Karpas-422 (cell line): ENCODE measurements at regions not wholly inside any gene's neighbourhood (a gene's known extent, or its start where the extent isn't known, plus 50 kb on each side); places are given as distances from the start of the nearest gene placed in this dataset.

Experiments used
- DNase-seq: peaks from one replicate; pipeline ENCODE4 v3.0.0-alpha.2; 2015
- H2AFZ ChIP-seq: fragments of 200-600 bp; sonication (generic); 2 replicates; pipeline ENCODE4 v1.6.1; 2014; ENCODE audit warnings: antibody characterized with exemption, low read length, mixed read lengths
- H3K27ac ChIP-seq: fragments of 200-600 bp; sonication (generic); 2 replicates; pipeline ENCODE4 v1.5.1; 2014; ENCODE audit warnings: mild to moderate bottlenecking, low read length, moderate library complexity
- H3K27me3 ChIP-seq: fragments of 200-600 bp; sonication (generic); 2 replicates; pipeline ENCODE4 v1.6.1; 2014; ENCODE audit warnings: low read length, mixed read lengths
- H3K36me3 ChIP-seq: fragments of 200-600 bp; sonication (generic); 2 replicates; pipeline ENCODE4 v1.6.1; 2014; ENCODE audit warnings: low read length, mixed read lengths; ENCODE audit not compliant: insufficient read depth
- H3K4me1 ChIP-seq: fragments of 200-600 bp; sonication (generic); 2 replicates; pipeline ENCODE4 v1.6.1; 2014; ENCODE audit warnings: mild to moderate bottlenecking, low read length, mixed read lengths
- H3K4me2 ChIP-seq: fragments of 200-600 bp; sonication (generic); 2 replicates; pipeline ENCODE4 v1.6.1; 2014; ENCODE audit warnings: low read length, low read depth, mild to moderate bottlenecking; ENCODE audit not compliant: poor library complexity, severe bottlenecking
- H3K4me3 ChIP-seq: fragments of 200-600 bp; sonication (generic); 2 replicates; pipeline ENCODE4 v1.5.1; 2014; ENCODE audit warnings: mild to moderate bottlenecking, antibody characterized with exemption, low read length, mixed read lengths
- H3K79me2 ChIP-seq: fragments of 200-600 bp; sonication (generic); 2 replicates; pipeline ENCODE4 v1.6.1; 2014; ENCODE audit warnings: mild to moderate bottlenecking, low read length, mixed read lengths
- H3K9ac ChIP-seq: fragments of 200-600 bp; sonication (generic); 2 replicates; pipeline ENCODE4 v1.6.0; 2014; ENCODE audit warnings: low read length
- H3K9me2 ChIP-seq: fragments of 200-600 bp; sonication (generic), shearing (Covaris generic); replicated peaks from 2 replicates; pipeline ENCODE4 v1.6.0; 2014; ENCODE audit warnings: mild to moderate bottlenecking, low read length, moderate library complexity; ENCODE audit not compliant: insufficient read depth
- H3K9me3 ChIP-seq: fragments of 300-700, 200-600 bp; sonication (generic); 2 replicates; pipeline ENCODE4 v1.6.1; 2014; ENCODE audit warnings: low read length, mixed read lengths
- H4K20me1 ChIP-seq: fragments of 200-600 bp; sonication (generic); 2 replicates; pipeline ENCODE4 v1.6.1; 2014; ENCODE audit warnings: mild to moderate bottlenecking, antibody characterized with exemption, low read length, low read depth; ENCODE audit not compliant: insufficient read depth

GRCh38 chr4:37109756-37110155 is 134.8 kb upstream of the NWD2 start:
- Histone ChIP-seq H3K36me3 (no peaks in the 10 kb centered on the region), H2AFZ (no peak overlapping the region), H3K4me1 (no peaks in the 10 kb centered on the region), H3K4me2 (no peak overlapping the region), H3K9ac (no peak overlapping the region), H3K27ac (no peak overlapping the region), H3K79me2 (no peaks in the 10 kb centered on the region), H3K9me2 (no peaks in the 10 kb centered on the region), H4K20me1 (no peaks in the 10 kb centered on the region), H3K9me3 (no peaks in the 10 kb centered on the region), H3K27me3 (no peaks in the 10 kb centered on the region), H3K4me3 (no peak overlapping the region)
- DNase-seq: no peak

- Histone ChIP-seq H3K4me2 (no peak overlapping the region), H4K20me1 (no peaks in the 10 kb centered on the region), H3K4me3 (no peak overlapping the region)
Measured at GRCh38 chr4:37124800-37125199, 119.7 kb upstream of the NWD2 start.

GRCh38 chr4:37126051-37126450 is 118.5 kb upstream of the NWD2 start:
- H3K4me1 ChIP-seq: no peaks in the 10 kb centered on the region
- H2AFZ ChIP-seq: no peak overlapping the region
- no peaks in the 10 kb centered on the region for H4K20me1 ChIP-seq
- H3K9ac ChIP-seq: no peak overlapping the region
- H3K79me2 ChIP-seq: no peaks in the 10 kb centered on the region
- no peak overlapping the region for H3K4me3 ChIP-seq
- 0 out of 2 replicates have a peak, but pooled peaks cover 3% of the 10 kb centered on the region for H3K9me2 ChIP-seq
- no peak overlapping the region for H3K27ac ChIP-seq
- no peaks in the 10 kb centered on the region for H3K36me3 ChIP-seq
- no peak for DNase-seq
- H3K27me3 ChIP-seq: no peaks in the 10 kb centered on the region
- H3K4me2 ChIP-seq: no peak overlapping the region
- no peaks in the 10 kb centered on the region for H3K9me3 ChIP-seq

More at GRCh38 chr4:37124800-37125199, 119.7 kb upstream of the NWD2 start:
- H3K27me3 ChIP-seq: no peaks in the 10 kb centered on the region
- 0 out of 2 replicates have a peak, but pooled peaks cover 3% of the 10 kb centered on the region for H3K9me2 ChIP-seq
- H3K79me2 ChIP-seq: no peaks in the 10 kb centered on the region
- no peak overlapping the region for H2AFZ ChIP-seq
- H3K27ac ChIP-seq: no peak overlapping the region
- no peak for DNase-seq
- no peak overlapping the region for H3K9ac ChIP-seq
- no peaks in the 10 kb centered on the region for H3K36me3 ChIP-seq
- H3K4me1 ChIP-seq: no peaks in the 10 kb centered on the region
- H3K9me3 ChIP-seq: no peaks in the 10 kb centered on the region

- Histone ChIP-seq H3K27me3 (no peaks in the 10 kb centered on the region), H3K27ac (no peak overlapping the region), H4K20me1 (no peaks in the 10 kb centered on the region), H3K4me2 (no peak overlapping the region), H3K9me3 (no peaks in the 10 kb centered on the region), H3K4me3 (no peak overlapping the region), H3K4me1 (no peaks in the 10 kb centered on the region), H3K9ac (no peak overlapping the region), H3K9me2 (no peaks in the 10 kb centered on the region), H3K79me2 (no peaks in the 10 kb centered on the region), H2AFZ (no peak overlapping the region), H3K36me3 (no peaks in the 10 kb centered on the region)
- no peak for DNase-seq
Measured at GRCh38 chr4:37130465-37130864, 114.1 kb upstream of the NWD2 start.

GRCh38 chr4:37132351-37132974 is 112.1 kb upstream of the NWD2 start:
- H3K9me3 ChIP-seq: no peaks in the 10 kb centered on the region
- H3K79me2 ChIP-seq: no peaks in the 10 kb centered on the region
- H4K20me1 ChIP-seq: no peaks in the 10 kb centered on the region
- no peak overlapping the region for H2AFZ ChIP-seq
- no peaks in the 10 kb centered on the region for H3K27me3 ChIP-seq
- no peak overlapping the region for H3K9ac ChIP-seq
- no peaks in the 10 kb centered on the region for H3K36me3 ChIP-seq
- no peak overlapping the region for H3K4me3 ChIP-seq
- no peaks in the 10 kb centered on the region for H3K4me1 ChIP-seq
- no peak overlapping the region for H3K27ac ChIP-seq
- H3K4me2 ChIP-seq: no peak overlapping the region
- no peak for DNase-seq
- no peaks in the 10 kb centered on the region for H3K9me2 ChIP-seq

- H3K79me2 ChIP-seq: no peaks in the 10 kb centered on the region
- no peaks in the 10 kb centered on the region for H3K36me3 ChIP-seq
- H3K4me1 ChIP-seq: no peaks in the 10 kb centered on the region
- no peak overlapping the region for H3K9ac ChIP-seq
- H3K27me3 ChIP-seq: no peaks in the 10 kb centered on the region
- no peak overlapping the region for H2AFZ ChIP-seq
- H4K20me1 ChIP-seq: no peaks in the 10 kb centered on the region
- DNase-seq: no peak
- H3K4me2 ChIP-seq: no peak overlapping the region
- no peaks in the 10 kb centered on the region for H3K9me3 ChIP-seq
- no peak overlapping the region for H3K4me3 ChIP-seq
- H3K9me2 ChIP-seq: no peaks in the 10 kb centered on the region
- no peak overlapping the region for H3K27ac ChIP-seq
Measured at GRCh38 chr4:37132975-37133360, 111.6 kb upstream of the NWD2 start.

- Histone ChIP-seq H3K9me3 (no peaks in the 10 kb centered on the region), H3K9me2 (no peaks in the 10 kb centered on the region), H3K4me1 (peaks cover 4% of the 10 kb centered on the region; the same call in 1 of the 2 replicates), H2AFZ (no peak overlapping the region), H3K4me2 (no peak overlapping the region), H3K36me3 (no peaks in the 10 kb centered on the region), H3K9ac (no peak overlapping the region), H3K27ac (no peak overlapping the region), H4K20me1 (no peaks in the 10 kb centered on the region), H3K79me2 (no peaks in the 10 kb centered on the region), H3K27me3 (no peaks in the 10 kb centered on the region), H3K4me3 (no peak overlapping the region)
- DNase-seq: no peak
Measured at GRCh38 chr4:37138019-37138653, 106.4 kb upstream of the NWD2 start.

GRCh38 chr4:37138789-37139188 is 105.8 kb upstream of the NWD2 start:
- Histone ChIP-seq H3K27me3 (no peaks in the 10 kb centered on the region), H4K20me1 (no peaks in the 10 kb centered on the region), H3K4me3 (no peak overlapping the region), H3K4me1 (peaks cover 4% of the 10 kb centered on the region; the same call in 1 of the 2 replicates), H3K79me2 (no peaks in the 10 kb centered on the region), H3K9me2 (no peaks in the 10 kb centered on the region), H2AFZ (no peak overlapping the region), H3K36me3 (no peaks in the 10 kb centered on the region), H3K27ac (no peak overlapping the region), H3K9ac (no peak overlapping the region), H3K9me3 (no peaks in the 10 kb centered on the region), H3K4me2 (no peak overlapping the region)
- no peak for DNase-seq
